Stomach (tissue), 8 donors: ENCODE measurements at regions not wholly inside any gene's neighbourhood (a gene's known extent, or its start where the extent isn't known, plus 50 kb on each side); places are given as distances from the start of the nearest gene placed in this dataset.

Experiments
- DNase-seq, 2 donors: peaks; one replicate each; pipeline versions ENCODE4 v3.0.0 to v3.0.0-alpha.2; 2013 to 2019
- H3K27ac ChIP-seq, 5 donors: fragments of 200-600 bp in 4 of 5; sonication (generic) in 4 of 5; one replicate each; pipeline ENCODE4 v1.5.1; 2013 to 2019; ENCODE audit warnings: mild to moderate bottlenecking in 1 of 5, moderate library complexity in 1 of 5
- H3K27me3 ChIP-seq, 3 donors: fragments of 200-600 bp; sonication (generic); one replicate each; pipeline ENCODE4 v1.5.1; 2017 to 2019; ENCODE audit warnings: mixed run types in 1 of 3
- H3K36me3 ChIP-seq, 4 donors: fragments of 200-600 bp; sonication (generic); 1 replicate in 3 of 4; 2 replicates in 1 of 4; pipeline ENCODE4 v1.5.1; 2016 to 2019
- H3K4me1 ChIP-seq, 4 donors: fragments of 200-600 bp; sonication (generic); one replicate each; pipeline ENCODE4 v1.5.1; 2016 to 2019
- H3K4me3 ChIP-seq, 4 donors: fragments of 200-600 bp; sonication (generic) in 3 of 4; one replicate each; pipeline ENCODE4 v1.5.1; 2016 to 2019; ENCODE audit warnings: mild to moderate bottlenecking in 1 of 4
- H3K9me3 ChIP-seq, 4 donors: fragments of 200-600 bp; sonication (generic); one replicate each; pipeline ENCODE4 v1.5.1; 2016 to 2019
- EP300 ChIP-seq: sonication (generic); formaldehyde crosslinking; IDR thresholded peaks from one replicate; pipeline ENCODE4 v1.6.1; 2017; ENCODE audit warnings: antibody characterized with exemption
- POLR2A ChIP-seq, 4 donors: fragments of 450-650 bp; IDR thresholded peaks; one replicate each; pipeline ENCODE4 v1.6.1; 2016; ENCODE audit warnings: antibody characterized with exemption in 4 of 4, control low read depth in 2 of 4, mild to moderate bottlenecking in 1 of 4, moderate library complexity in 1 of 4
- POLR2AphosphoS5 ChIP-seq, 3 donors: sonication (generic); formaldehyde crosslinking; IDR thresholded peaks; one replicate each; pipeline ENCODE4 v1.6.1; 2016; ENCODE audit warnings: antibody characterized with exemption in 3 of 3
- WGBS, 5 donors: extraction: QIAGEN DNeasy Blood & Tissue Kit in 3 of 5; methylation state at CpG; one replicate each; pipeline versions ENCODE4 v1.1.5 to v1.1.7; 2013 to 2018; 5-methylcytosine and 5-hydroxymethylcytosine counted together
- intact Hi-C: fragments of 100-400 bp; cut with DNase I; formaldehyde crosslinking; loops from one replicate; pipeline ENCODE4 v1.15.1; 2023; ENCODE audit warnings: low total_unique reads
- TF ChIP-seq, protein P1 (sequence below), 7 experiments: fragments of 450-650 bp in 4 of 7; fragments of 200-600 bp in 3 of 7; sonication (generic) in 3 of 7; IDR thresholded peaks; one replicate each; pipeline ENCODE4 v1.5.1; 2016 to 2019; ENCODE audit warnings: antibody characterized with exemption in 7 of 7, control low read depth in 2 of 7, mild to moderate bottlenecking in 1 of 7
- donor health status: healthy with polysubstance abuse.
- donor health status: Bipolar disorder and iron deficiency.
- donor health status: healthy.

DNA sequence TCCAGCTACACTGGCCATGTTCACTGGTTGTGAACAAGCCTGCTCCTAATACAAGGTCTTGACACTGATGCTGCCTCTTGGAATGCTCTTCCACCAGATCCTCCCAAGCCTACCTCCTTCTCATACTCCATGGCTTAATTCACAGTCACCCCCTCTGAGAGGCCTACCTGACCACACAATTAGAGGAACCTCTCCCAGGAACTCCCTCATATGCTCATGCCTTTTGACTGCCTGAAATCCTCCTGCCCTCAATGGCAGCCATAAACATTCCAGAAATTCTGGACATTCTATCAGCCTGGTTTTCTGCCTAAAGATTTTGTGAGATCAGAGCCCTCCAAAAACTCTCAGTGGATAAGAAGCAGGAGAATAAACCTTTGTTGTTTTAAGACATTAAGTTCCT, 340.2 kb downstream of the C12orf75 start:
- intact Hi-C loops: no loop called here
- Histone ChIP-seq H3K36me3 (no peaks in the 10 kb centered on the region), H3K9me3 (no peaks in the 10 kb centered on the region), H3K4me3 (no peak overlapping the region), H3K4me1 (peaks cover 5 to 32% (median 16%) of the 10 kb centered on the region in 4 donors), H3K27me3 (no peaks in the 10 kb centered on the region), H3K27ac (peak overlapping the region in 1 of 5 donors; percentile 62)
- no peak for DNase-seq
- TF ChIP-seq EP300 (no peak), POLR2A (IDR thresholded peaks at IDR 0.05) (no peak), POLR2AphosphoS5 (IDR thresholded peaks at IDR 0.05) (no peak)
- TF ChIP-seq, protein P1, sequence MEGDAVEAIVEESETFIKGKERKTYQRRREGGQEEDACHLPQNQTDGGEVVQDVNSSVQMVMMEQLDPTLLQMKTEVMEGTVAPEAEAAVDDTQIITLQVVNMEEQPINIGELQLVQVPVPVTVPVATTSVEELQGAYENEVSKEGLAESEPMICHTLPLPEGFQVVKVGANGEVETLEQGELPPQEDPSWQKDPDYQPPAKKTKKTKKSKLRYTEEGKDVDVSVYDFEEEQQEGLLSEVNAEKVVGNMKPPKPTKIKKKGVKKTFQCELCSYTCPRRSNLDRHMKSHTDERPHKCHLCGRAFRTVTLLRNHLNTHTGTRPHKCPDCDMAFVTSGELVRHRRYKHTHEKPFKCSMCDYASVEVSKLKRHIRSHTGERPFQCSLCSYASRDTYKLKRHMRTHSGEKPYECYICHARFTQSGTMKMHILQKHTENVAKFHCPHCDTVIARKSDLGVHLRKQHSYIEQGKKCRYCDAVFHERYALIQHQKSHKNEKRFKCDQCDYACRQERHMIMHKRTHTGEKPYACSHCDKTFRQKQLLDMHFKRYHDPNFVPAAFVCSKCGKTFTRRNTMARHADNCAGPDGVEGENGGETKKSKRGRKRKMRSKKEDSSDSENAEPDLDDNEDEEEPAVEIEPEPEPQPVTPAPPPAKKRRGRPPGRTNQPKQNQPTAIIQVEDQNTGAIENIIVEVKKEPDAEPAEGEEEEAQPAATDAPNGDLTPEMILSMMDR (IDR thresholded peaks at IDR 0.05): no peak

DNA sequence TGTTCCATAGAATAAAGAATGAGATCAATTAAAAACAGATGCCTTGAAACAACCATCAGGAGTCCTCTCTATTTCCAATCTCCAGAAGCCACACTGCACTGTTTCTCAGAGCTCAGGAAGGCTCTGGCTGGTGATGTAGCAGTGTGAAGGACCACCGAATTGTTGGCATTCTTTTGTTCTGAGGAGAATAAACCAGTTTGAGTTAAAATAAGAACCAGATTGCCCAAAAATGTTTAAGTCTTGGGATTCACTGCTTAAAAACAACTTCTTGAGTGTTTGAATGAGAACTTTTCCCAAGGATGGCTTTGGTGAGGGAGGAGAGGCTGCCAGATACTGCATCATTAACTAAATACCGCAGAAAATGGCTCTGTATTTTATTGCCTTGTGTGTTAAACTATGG, 341.2 kb downstream of the C12orf75 start:
- H3K36me3 ChIP-seq: no peaks in the 10 kb centered on the region
- H3K27me3 ChIP-seq: no peaks in the 10 kb centered on the region
- peak overlapping the region in 3 of 5 donors; percentile 57 to 67 (median 62) for H3K27ac ChIP-seq
- intact Hi-C loops: no loop called here
- H3K4me1 ChIP-seq: peaks cover 5 to 43% (median 22%) of the 10 kb centered on the region in 4 donors
- no peak overlapping the region for H3K4me3 ChIP-seq
- 66 to 84% (median 78%) methylated on average over 2 of the region's 2 CpGs for WGBS, 5 donors
- no peak for TF ChIP-seq POLR2AphosphoS5 (IDR thresholded peaks at IDR 0.05)
- TF ChIP-seq, protein P1 (IDR thresholded peaks at IDR 0.05): no peak
- no peak for TF ChIP-seq POLR2A (IDR thresholded peaks at IDR 0.05)
- no peak for TF ChIP-seq EP300
- H3K9me3 ChIP-seq: no peaks in the 10 kb centered on the region
- no peak for DNase-seq

DNA sequence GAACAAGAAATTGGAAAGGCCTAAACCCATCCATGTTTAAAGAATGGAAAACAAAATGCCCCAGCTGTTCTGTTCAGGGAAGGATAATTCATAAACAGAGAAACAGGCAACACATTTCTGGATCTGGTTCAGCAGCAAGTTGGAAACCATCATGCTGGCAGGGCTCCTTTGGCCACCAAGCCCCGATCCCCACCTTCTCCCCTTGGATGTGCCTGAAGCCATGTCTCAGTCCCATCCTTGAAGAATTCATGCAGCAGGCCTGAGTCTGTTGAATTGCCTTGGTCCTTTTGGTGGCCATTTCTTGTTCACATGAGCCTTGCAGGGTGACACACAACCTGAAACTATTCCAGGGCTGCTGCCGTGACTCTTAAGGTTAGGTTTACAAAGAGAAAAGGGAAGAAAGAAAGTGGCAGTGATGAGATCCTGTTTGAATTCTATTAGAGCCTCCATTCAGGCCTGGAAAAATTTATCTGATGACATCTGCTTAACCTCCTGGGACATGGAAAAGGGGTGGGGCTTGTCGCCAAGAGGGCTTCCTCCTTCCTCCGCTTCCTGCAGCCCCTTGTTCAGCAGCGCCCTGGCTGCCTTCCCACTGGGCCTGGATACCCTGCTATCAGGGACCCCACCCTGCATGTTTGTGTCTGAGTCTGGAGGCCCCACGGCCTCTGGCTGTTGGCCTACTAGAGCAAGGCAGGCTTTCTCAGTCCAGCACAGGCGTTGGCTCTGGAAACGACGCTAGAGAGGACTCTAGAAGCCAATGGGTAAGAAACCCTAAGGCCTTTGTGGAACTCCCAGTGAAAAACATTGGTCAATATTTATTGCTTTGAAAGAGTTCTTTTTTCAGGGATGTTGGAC, 341.9 kb downstream of the C12orf75 start:
- Histone ChIP-seq H3K36me3 (no peaks in the 10 kb centered on the region), H3K9me3 (no peaks in the 10 kb centered on the region), H3K4me1 (peaks cover 5 to 49% (median 24%) of the 10 kb centered on the region in 4 donors), H3K4me3 (no peak overlapping the region), H3K27me3 (no peaks in the 10 kb centered on the region), H3K27ac (peak overlapping the region in 4 of 5 donors; percentile 30 to 67 (median 60))
- intact Hi-C loops: no loop called here
- TF ChIP-seq EP300: no peak
- no peak for TF ChIP-seq POLR2AphosphoS5 (IDR thresholded peaks at IDR 0.05)
- no peak for TF ChIP-seq POLR2A (IDR thresholded peaks at IDR 0.05)
- TF ChIP-seq, protein P1 (IDR thresholded peaks at IDR 0.05): no peak
- WGBS, 5 donors: 27 to 42% (median 33%) methylated on average over 9 of the region's 9 CpGs
- peak; percentile 42 to 82 for DNase-seq

DNA sequence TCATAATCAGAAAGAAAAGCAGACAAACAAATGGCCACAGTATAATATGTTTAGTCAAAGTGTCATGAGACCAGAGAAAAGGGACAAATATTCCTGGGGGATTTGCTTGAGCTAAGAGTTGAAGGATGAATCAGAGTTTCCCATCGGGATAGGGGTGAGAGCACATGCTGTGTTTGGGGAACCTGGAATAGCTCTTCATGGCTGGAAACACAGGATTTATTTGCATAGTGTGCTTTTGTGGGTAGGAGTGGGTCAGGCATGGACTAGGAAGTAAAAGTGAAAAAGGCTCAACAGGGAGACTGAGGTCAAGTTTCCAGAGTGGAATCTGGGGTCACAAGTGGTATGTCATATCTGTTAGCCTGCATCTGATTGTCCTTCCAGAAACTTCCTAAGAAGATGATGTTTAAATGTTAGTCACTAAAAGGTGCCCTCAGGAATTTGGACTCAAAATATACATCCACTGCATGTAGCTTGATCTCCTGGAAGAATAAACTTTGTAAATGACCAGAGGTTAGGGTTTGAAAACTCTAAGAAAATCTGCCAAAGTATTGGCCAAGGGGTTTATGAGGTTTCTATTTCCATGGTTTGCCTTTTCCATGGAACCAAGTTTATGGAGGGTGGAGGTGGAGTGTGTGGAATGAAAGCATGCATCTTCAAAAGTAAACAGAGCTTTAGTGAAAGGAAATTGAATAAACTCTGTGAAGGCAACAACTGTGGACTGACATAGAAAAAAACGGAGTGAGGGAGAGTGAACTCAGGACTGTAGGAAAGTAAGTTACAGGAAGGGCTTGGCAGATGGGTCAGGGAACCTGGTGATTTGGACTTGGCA, 344.6 kb downstream of the C12orf75 start:
- intact Hi-C loops: no loop called here
- WGBS, 5 donors: 48 to 56% (median 53%) methylated on average over 2 of the region's 2 CpGs
- H3K27me3 ChIP-seq: no peaks in the 10 kb centered on the region
- H3K36me3 ChIP-seq: no peaks in the 10 kb centered on the region
- H3K9me3 ChIP-seq: no peaks in the 10 kb centered on the region
- no peak for DNase-seq
- peaks cover 5 to 52% (median 24%) of the 10 kb centered on the region in 4 donors for H3K4me1 ChIP-seq
- peak overlapping the region in 4 of 5 donors; percentile 1 to 40 (median 22) for H3K27ac ChIP-seq
- no peak overlapping the region for H3K4me3 ChIP-seq
- TF ChIP-seq, protein P1 (IDR thresholded peaks at IDR 0.05): no peak
- TF ChIP-seq EP300: no peak
- TF ChIP-seq POLR2AphosphoS5 (IDR thresholded peaks at IDR 0.05): no peak
- TF ChIP-seq POLR2A (IDR thresholded peaks at IDR 0.05): no peak
